Activated T-cell treated with anti-CD3 and anti-CD28 coated beads for 48 hours (primary cell): ENCODE measurements at regions not wholly inside any gene's neighbourhood (a gene's known extent, or its start where the extent isn't known, plus 50 kb on each side); places are given as distances from the start of the nearest gene placed in this dataset.
"Not testable (repeated sequence)": the region's sequence is repeated elsewhere in the genome, so short reads cannot be mapped to it uniquely, and the experiment has no call there.

Experiments
- DNase-seq: peaks from one replicate; pipeline ENCODE4 v3.0.0-alpha.2; 2020; ENCODE audit warnings: low read depth

DNA sequence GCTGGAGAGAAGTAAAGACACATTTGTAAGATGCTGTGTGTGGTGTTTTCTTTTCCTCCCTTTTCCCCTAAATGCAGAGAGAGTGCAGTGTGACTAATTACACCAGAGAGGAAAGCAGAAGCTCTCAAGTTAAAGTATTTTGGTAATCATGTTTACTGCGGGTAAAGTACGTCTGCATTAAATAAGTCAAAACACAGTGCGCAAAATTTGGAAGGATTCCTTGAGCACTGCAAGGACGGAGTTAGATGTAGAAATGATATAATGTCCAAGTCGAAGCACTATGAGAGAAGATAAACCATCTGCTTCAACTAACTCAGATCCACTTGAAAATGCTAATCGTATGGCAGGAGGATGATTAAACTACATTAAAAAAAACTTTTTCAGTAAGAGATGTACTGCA is 766.5 kb downstream of the RNF144A start:
- no peak for DNase-seq

DNA sequence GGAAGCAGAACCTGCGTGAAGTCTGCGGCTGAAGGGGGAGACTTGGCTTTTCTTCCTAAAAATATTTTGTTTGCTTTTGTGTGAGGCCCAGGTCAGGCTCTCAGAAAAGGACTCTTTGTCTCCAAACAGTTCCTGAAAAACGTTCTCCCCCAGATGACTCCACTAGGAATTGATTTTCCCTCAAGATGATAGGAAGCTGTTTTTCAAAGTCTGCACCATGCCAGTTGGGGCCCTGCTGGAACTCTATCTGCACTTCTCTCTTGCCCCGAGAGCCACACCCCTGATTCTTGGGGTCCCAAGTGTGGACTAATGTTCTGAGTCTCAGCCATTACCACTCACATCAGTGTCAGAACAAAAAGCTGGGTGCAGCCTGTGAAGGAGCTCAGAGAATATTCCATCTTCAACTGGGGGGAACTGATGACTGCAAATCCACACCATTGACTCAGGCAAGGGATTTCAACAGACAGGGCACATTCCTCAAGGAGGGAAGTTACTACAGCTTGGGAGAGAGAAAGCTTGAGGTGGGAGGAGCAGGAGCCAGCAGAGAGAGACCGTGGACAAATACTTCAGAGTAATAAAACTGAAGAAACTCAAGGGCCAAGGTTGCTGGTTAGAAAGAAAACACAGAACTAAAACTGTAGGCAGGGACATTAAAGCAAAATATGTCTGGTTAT is 768.3 kb downstream of the RNF144A start:
- no peak for DNase-seq

DNA sequence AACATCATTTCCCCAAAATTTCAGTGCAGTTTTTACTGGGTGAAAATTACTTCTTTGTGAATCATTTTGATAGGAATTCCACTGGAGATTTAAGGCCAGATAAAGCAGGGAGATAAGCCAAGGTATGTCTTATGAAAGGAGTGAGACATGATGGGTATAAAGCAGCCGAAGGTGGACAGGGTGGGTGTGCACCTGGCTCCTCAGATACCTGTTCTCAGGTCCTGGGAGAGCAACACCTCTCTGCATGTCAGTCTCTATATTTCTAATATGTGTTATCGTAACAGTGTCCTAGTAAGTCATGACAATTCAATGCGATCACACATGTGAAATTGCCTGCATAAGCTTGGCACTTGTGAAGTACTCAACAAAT is 768.8 kb downstream of the RNF144A start:
- DNase-seq, result no peak

DNA sequence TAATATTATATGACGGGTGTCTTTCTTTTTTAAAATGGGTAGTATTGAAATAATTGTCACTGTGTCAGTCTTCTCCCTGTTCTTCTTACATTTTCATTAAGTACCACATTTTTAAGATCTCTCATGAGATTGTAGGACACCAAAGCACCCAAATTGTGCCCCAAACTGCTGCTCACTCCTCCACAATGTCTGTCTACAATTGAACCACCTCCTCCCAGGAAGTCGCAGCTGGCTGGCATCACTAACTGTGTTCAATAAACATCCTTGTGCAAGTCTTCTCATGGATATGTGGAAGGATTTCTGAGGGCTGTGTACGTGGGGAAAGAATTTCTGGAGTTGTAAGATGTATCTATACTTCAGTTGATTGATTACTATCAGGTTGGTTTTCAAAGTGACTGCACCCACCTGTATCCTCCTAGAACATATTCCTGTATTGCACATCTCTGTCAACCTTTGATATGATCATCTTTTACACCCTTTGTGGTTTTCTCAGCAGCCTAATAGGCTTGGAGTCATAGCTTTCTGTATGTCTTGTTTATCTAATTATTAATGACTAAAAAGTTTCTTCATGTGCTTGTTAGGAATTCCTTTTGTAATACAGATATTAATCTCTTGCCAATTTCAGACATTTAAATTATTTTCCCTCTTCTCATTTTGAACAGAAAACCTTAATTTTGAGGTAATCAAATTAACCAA is 774.9 kb downstream of the RNF144A start:
- no peak for DNase-seq

DNA sequence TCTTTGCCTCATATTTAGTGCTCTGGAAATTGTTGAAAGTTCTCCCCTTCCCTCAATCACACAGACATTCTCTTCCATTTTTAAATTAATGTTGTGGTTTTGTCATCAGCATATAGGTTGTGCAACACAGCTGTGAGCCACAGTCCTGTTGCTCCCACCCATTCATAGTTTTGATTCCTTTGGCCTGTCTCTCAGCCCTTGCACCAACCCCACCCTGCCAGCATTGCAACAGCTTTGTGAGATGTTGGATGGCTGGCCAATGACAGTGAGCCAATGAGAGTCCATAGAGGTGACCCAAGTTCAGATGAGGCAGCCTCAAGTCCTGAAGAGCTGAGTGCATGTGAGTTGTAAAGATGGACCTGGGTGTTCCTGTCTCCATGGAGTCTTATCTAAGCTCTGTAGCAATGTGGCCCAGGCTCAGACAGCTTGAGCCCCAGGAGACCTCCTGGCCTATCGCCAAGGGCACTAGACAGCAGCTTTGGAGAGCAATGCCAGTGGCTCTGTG is 775.5 kb downstream of the RNF144A start:
- DNase-seq, result no peak

DNA sequence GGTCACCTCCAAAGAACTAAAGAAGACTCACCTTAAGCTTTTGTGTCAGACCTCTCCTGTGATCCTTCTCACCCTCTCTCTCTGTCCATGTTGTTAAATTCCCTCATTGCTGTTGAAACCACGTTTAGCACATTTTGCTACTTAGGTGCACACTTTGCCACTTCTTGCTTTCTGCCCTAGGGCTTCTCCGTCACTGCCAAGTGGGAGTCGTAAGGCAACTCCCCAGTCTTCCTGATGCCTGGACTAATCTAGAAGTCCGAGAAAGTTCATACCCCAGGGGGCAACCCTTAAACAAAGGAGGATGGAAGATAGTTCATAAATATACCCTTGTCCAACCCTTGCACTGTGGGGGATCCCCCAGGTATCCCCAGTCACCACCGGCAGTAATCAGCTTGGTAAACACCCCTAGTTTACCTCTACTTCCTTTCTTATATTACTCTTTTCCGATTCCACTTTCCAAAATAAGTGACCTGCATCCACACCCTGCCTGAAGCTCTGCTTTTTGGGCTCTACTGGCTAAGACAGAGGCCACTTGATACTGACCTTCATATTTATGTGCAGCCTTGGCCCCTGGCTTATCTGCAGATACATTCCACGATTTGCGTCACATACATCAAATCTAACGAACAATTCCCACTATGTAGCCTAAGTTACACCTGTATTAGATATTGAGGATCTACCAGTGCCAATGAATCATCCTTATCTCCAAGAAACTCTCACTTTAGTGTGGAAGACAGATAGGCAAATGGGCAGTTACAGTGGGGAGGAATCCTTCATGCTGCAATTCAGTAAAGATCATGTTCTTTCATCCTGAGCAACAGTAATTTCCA is 776.2 kb downstream of the RNF144A start:
- no peak for DNase-seq

DNA sequence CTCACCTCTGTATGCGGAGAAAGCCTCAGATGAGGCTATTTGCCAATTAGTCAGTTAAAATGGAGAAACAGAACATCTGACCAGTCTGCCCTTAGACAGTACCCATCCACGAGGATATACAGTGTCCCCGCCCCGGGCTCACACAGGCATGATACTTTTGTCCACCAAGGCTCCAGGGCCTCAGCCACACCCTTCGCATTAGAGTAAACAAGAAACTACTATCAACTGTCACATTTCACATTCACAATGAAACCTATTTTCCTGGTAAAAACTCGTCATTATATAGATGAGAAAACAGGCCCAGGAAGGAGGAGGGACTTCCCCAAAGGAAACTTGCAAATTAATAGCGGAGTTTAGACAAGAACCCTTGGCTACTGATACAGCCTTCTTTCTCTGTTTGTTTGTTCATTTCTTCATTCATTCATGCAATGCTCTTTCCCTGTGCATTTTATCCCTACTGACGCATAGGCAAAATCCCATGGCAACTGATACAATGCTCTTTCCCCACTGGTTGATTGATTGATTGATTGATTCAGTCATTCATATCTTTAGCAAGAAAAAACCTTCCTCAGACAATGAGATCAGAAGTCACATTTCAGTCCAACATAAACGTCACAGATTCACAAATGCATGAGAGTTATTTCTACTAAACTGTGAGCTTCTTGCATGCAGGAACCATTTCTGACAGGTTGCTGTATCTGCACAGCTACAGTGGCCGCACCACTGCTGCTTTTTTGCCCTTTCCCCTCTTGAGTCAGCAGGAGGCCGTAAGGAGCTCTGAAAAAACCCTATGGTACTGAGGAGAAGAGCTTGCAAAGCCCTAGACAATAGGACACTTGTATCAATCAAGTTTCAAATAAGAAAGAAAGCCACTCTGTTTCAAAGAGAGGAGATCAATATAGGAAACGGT is 777.1 kb downstream of the RNF144A start:
- DNase-seq, result no peak

DNA sequence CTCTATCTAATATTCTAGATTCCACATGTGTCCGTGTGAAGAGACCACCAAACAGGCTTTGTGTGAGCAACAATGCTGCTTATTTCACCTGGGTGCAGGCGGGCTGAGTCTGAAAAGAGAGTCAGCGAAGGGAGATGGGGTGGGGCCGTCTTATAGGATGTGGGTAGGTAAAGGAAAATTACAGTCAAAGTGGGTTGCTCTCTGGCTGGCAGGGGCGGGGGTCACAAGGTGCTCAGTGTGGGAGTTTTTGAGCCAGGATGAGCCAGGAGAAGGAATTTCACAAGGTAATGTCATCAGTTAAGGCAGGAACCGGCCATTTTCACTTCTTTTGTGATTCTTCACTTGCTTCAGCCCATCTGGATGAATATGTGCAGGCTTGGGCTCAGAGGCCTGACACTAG is 779.3 kb downstream of the RNF144A start:
- not testable (repeated sequence) for DNase-seq

DNA sequence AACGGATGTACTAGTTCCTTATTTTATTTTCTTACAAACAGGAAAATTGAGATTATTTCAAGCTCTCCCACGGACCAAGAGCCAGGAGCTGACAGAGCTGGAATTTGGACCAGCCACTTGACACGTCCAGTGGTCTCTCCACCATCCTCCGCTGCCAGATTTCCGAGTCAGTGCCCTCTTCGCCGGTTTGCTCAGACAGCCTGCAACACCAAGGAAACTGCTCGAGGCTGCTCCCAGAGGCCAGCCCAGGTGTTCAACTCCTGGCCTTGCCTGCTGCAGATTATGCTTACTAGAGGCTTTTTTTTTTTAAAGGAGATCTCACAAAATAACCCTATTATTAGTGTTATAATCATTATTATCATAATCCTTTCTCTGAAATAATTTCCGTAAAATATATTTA is 779.8 kb downstream of the RNF144A start:
- DNase-seq, result no peak

DNA sequence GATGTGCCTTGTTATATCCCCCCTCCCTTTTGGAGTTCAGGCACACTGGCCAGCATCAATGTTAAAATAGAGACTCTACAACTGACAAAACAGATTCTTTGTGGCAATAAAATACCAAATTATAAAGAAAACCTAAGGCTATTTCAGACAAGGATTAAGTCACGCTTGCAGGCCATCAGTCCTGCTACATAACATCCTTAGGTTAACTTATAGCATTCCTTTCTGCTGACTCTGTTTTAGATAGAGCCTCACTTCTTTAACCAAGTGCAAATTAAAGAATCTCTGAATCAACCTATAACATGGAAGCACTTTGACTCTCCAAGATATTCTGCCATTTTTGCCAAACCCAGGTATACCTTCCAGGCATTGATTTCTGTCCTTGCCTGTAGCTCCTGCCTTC is 784.6 kb downstream of the RNF144A start:
- DNase-seq, result no peak

DNA sequence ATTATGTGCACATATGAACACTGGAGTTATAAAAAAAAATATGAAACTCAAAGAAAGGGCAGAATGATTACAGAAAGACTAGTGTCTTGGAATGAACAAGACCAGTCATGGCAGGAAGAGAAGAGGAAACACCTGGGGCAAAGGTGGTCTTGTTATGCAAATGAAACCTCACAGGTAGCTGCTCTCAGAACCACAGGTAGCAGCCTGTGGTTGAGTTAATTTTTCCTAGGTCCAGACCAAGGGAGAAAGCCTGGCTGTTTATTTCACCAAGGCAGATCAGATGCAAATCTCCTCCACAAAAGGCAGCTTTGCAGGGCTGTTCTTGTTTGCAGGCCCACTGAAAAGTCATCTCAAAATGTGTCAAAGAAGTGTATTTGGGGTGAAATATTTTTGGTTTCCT is 785.8 kb downstream of the RNF144A start:
- no peak for DNase-seq

DNA sequence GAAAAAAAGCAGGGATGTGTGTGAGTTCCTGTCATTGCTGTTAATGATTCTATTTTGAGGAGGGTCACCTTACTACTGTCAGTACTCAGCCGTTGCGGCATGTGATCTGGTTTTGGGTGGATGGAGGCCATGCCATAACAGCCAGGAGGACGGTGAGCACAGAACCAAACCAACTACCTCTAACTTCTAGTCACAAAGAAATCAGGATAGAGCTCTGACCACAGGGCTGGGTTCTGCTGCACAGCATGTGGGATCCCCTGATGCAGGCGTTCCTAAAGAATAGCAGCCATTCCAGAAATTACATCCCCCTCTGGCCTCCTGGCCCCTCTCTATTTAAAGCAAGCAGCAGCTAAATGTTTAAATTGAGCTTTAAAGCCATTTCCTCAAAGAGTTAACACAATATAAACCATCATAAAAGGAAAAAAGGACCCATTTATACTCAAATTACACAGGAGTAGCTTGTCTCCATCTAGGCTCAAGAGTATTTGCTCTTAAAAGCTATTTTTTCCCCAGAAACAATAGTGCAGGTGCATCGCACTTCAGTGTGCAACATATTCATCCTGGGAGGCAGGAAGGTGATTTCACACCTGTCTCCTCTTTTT is 786.4 kb downstream of the RNF144A start:
- no peak for DNase-seq

DNA sequence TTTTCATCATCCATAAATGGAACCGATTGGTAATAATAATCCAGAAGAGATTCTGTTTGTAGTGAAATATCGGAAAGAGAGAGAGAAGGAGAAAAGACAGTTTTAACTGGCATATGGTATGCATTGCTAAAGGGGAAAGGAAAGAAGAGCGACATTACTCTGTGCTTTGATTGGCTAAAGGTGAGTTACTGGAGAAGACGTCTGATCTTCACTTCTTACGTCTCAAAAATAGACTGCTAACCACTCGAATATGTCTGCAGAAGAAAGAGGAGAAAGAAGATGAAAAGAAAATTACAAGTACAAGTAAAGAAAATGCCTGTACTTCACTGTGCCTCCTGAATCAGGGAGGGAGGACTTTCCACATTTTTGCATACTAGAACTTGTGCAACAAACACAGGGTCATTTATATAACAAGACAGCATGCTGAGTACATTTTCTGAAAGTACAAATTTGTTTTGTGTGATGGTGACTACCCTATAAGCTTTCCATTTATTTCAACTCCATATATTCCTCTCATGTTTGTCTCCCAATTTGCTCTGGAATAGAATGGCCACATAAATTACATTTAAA is 787.2 kb downstream of the RNF144A start:
- DNase-seq, result no peak

DNA sequence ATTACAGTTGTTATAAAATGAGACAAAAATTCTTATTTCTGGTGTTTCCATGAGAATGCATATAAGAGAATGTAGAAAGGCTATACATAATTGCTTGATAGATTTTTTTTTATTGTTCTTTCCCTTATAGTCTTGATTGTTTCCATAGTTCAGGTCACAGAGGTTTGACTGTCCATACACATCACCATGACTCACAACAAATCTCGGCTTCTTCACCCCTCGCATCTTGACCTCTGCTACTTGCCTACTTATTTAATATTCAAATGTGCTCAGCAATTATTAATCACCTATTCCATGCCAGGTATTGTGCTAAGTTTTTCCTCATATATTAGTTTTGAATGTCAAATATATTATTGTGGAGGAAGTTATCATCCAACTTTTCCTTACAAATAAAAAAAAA is 789.6 kb downstream of the RNF144A start:
- no peak for DNase-seq

DNA sequence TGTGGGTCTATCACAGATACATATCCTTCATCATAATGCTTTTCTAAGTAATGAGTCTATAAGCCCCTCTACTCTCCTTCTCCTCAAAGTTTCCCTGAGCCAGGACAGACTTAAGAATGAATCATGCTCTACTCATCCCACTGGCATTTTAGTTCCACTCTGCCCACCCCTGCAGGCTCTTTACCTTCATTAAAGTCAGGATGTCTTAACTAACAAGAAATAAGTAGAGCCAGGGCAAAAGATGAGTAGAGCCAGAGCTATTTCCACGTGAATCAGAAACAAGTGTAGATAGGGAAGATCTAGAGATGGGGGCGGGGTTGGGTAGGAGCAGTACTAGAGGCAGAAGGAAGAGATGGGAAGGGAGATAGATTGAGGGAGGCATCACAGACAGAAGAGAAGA is 790.5 kb downstream of the RNF144A start:
- DNase-seq, result no peak

DNA sequence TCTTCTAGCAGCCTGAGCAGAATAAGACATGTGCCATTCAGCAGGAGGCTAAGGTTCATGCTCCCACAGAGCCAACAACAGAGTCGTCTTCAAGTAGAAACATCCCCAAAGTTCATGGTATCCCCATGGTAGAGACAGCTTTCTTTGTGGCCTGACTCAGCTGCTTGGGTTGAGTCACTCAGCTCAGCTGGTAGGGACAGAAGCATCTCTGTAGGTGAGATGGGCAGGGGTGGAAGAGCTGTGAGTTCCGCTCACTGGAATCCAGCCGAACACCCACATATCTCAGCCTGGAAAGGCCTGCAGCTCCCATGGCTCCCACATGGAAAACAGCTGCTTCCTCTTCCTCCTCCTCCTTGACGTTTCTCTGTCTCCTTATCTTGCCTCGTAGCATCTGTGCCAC is 792.7 kb downstream of the RNF144A start:
- DNase-seq, result no peak

DNA sequence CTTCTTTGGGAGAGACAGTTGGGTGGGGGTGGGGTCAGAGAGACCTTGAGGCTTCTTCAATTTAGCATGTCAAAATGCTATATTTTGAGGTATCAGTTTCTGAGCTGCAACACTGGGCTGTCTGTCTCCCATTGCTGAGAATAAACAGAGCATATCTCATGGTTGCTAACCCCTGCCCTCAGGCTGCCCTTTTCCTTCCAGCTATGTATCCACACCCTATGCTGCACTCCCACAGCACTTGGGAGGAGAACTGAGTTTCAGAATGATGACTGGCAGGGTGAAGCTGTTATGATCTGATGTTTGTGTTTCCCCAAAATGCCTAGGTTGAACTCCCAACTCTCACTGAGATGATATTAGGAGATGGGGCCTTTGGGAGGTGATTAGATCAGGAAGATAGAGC is 794.0 kb downstream of the RNF144A start:
- no peak for DNase-seq

DNA sequence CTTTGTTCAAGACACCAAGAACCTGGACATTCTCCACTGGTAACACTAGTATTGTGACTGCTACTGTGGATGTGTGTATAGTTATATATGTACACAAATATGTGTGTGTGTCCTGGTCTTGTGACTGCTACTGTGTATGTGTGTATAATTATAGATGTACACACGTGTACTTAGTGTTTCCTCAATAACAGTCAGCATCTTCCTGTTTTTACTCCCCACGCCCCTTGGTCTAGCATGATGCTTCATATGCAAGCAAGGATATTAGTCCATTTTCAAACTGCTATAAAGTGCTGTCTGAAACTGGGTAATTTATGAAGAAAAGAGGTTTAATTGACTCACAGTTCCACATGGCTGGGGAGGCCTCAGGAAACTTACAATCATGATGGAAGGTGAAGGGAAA is 802.7 kb downstream of the RNF144A start:
- DNase-seq, result no peak

DNA sequence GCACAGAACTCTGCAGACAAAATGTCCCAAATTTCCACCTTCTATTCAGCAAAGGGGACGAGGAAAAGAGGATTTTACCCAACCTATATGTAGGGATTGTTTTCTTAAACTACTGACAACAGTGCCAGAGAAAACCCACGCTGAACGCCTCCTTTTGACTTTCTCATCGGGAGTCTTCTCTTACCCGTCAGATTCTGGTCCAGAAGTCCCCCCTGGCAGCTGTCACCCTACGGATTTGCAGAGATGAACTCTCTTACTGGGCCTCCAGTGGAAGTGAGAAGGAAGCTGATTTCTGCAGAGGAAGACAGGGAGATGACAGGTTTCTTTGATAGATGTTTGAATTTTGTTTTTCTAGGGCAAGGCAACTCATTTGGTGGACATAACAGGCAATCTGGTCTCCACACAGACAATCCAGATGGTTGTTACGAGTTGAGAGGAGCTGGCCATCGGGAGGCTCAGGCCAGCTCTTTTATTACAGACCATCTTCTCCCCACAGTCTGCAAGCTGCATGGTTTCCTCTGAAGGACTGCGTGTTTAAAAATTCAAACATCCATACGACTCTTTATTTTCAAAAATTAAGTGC is 804.3 kb downstream of the RNF144A start:
- no peak for DNase-seq

DNA sequence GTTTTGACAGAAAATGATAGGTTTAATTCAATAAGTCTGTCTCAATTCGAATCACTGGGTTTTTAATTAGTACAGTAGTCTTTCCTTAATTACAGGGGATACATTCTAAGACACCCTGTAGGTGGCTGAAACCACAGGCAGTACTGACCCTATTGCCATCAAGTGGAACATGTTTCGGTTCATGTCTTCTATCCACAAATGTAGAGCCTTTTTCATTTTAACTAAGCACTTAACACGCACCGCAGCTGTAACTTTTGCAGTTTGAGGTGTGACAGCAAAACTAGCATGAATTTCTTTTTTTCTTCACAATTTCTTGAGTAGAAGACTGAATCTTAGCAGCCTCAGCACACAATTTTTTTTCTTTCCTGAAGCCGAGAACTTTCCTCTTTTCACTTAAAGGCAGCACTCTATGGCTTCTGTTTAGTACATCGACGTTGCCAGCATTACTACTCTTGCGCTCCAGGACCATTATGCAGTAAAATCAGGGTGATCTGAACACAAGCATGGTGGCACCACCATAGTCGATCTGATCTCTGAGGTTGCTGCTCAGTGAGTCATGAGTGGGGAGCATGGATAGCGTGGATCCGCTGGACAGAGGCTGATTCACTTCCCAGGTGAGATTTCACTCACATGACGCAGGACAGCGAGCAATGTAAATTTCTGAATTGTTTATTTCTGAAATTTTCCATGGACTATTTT is 805.1 kb downstream of the RNF144A start:
- DNase-seq, result no peak
